GM12892 (cell line): ENCODE measurements at regions not wholly inside any gene's neighbourhood (a gene's known extent, or its start where the extent isn't known, plus 50 kb on each side); places are given as distances from the start of the nearest gene placed in this dataset.

ENCODE experiments used
- DNase-seq: peaks from one replicate; pipeline ENCODE4 v3.0.0; 2011; ENCODE audit not compliant: insufficient read length
- FAIRE-seq: peaks from 2 replicates; lab custom pipeline; 2011; peaks lifted over from hg19 to GRCh38; lab: Jason Lieb, UNC
- POLR2A ChIP-seq: IDR thresholded peaks from 2 replicates; pipeline ENCODE4 v1.6.1; 2011; ENCODE audit warnings: low read depth, low read length, control low read depth
- POLR2AphosphoS5 ChIP-seq: IDR thresholded peaks from 2 replicates; pipeline ENCODE4 v1.6.1; 2011; ENCODE audit warnings: low read depth, low read length, control low read depth
- TAF1 ChIP-seq: IDR thresholded peaks from 2 replicates; pipeline ENCODE4 v1.6.1; 2011; ENCODE audit warnings: low read depth, mild to moderate bottlenecking, control low read depth, low read length, borderline replicate concordance

DNA sequence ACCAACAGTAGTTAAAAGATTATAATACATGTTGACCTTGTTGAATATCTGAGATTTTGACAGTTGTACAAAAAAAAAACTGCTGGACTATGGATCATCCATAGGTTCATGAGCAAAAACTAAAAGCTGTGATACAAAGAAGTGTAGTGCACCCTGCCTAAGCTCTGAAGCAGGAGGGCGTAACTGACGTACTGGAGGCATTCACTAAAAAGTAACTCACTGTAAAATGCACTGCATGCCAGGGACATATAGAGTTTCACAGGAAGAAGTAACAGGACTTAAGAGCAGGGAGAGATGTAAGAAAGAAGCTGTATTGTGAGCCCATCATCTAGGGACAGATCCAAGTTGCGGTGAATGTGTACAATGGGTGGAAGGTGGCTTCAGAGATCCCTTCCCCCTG, 177.9 kb downstream of the IRS2 start:
- FAIRE-seq, result no peak
- DNase-seq, result no peak
- TF ChIP-seq POLR2AphosphoS5 (no peak), POLR2A (no peak), TAF1 (no peak)

DNA sequence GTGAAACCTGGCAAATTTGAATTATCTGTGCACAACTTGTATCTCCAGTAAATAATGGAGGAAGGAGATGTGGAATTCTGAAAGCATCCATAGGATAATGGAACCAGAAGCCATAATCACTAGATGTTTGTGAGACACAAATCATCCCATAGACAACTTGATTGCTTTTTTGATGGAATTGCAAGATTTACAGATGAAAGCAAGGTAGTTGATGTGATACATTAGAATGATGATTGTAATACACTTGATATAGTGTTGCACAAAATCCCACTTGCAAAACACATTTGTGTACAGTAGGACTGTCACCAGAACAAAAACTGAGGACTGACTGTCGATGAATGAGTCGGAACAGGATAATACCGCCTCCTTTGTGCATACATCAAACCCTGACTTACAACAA, 178.3 kb downstream of the IRS2 start:
- no peak for FAIRE-seq
- TF ChIP-seq POLR2AphosphoS5, result no peak
- no peak for DNase-seq

DNA sequence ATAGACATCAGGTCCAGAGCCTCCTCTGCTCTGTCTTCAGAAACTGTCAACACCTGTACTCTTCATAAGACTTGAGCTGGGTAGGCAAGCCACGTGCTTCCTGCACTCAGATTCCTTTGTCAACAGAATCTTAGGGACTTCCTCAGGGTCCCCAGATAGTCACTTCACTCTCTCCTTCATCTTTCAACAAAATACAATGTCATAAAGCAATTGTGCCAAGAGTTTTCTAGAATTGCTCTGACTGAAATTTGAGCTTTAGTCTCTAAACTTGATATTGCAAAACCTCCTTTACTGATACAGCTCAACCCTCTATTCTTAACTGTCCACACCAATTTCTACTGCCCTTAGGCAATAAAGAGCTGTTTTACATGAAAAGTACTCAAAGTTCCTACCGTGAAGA, 179.9 kb downstream of the IRS2 start:
- TF ChIP-seq POLR2A (no peak), POLR2AphosphoS5 (no peak), TAF1 (no peak)
- DNase-seq, result no peak
- FAIRE-seq, result no peak

DNA sequence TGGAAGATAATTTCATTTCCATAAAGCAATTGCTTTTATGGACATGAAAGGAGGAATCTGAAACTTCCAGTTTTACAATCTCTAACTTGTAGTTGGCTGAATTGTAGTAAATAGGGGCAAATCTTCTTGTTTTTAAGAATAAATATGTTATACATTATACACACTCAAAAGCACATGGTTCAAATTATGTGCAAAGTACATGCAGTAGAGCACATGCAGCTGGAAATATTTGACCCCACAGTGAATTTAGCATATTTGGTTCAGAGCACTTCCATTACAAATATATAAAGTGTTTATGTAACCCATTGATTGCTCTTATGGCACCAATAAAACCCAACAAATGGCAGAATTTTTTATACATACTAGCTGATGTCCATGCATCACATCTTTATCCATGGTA, 180.5 kb downstream of the IRS2 start:
- TF ChIP-seq POLR2A (no peak), TAF1 (no peak), POLR2AphosphoS5 (no peak)
- DNase-seq, result no peak
- FAIRE-seq, result no peak

DNA sequence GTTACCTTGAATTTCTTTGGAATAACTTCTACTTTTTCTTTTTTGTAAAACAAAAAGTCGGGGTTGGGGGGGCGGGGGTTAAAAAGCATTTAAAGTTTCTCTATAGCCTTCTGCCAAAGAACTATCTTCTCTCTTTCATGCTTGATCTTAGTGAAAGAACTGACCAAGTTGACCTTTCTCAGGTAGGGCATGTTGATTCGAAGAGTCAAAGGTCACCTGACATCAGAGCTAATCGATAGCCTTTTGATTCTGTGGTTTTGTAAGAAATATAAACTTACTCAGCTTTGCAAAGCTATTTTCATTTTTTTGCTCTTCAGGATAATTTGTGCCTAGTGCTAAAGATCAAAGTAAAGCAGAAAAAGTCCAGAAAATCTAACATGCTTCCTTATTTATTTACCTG, 181.5 kb downstream of the IRS2 start:
- TF ChIP-seq POLR2A (no peak), TAF1 (no peak), POLR2AphosphoS5 (no peak)
- FAIRE-seq (no peak), DNase-seq (no peak)

GRCh38 chr13:109602356-109602755, 184.0 kb downstream of the IRS2 start:
- FAIRE-seq (no peak), DNase-seq (no peak)
- no peak for TF ChIP-seq POLR2AphosphoS5

DNA sequence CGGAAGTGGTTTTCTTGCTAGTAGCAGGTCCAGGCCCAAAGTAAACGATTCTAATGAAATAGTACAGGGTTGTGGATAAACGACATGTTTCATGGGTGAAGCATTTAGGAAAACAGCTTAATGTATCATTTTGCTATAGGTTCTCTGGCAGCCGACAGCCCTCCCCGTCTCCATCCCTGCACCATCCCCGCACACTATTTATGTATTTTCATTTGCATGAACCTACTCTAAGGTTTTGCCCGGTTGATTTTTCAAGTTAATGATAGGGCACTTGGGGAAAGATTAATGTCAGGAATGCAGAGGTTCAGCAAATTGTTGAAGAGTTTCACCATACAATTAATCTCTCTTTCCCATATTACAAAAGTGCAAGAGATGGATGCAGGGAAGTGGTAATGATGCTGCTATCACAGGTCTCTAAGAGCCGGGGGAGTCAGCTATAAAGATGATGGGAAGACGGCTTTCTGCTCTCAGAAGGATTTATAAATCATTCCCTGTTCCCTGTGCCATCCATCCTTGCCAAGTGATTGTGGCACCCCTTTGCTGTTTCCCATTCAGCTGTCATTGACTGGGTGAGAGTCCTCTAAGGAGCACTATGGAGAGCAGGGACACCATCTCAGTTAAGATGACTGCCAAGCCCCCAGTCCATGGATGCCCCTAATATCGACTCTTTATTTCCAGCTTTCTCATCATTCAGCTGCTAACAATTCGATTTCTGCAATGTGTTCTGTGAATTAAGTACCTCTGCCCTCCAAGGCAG, 186.3 kb downstream of the IRS2 start:
- no peak for DNase-seq
- TF ChIP-seq POLR2A (no peak), TAF1 (no peak), POLR2AphosphoS5 (no peak)
- FAIRE-seq, result no peak

- no peak for FAIRE-seq
- TF ChIP-seq POLR2AphosphoS5, result no peak
- no peak for TF ChIP-seq POLR2A
- no peak for TF ChIP-seq TAF1
These were observed 190.9 kb downstream of the IRS2 start for GRCh38 chr13:109595471-109595870.

GRCh38 chr13:109593230-109593629, 193.2 kb downstream of the IRS2 start:
- FAIRE-seq (no peak), DNase-seq (no peak)
- TF ChIP-seq TAF1 (no peak), POLR2A (no peak), POLR2AphosphoS5 (no peak)

More at GRCh38 chr13:109595471-109595870, 190.9 kb downstream of the IRS2 start:
- DNase-seq, result no peak

GRCh38 chr13:109592770-109593169, 193.6 kb downstream of the IRS2 start:
- no peak for TF ChIP-seq POLR2A
- no peak for TF ChIP-seq POLR2AphosphoS5
- no peak for TF ChIP-seq TAF1
- FAIRE-seq (no peak), DNase-seq (no peak)

DNA sequence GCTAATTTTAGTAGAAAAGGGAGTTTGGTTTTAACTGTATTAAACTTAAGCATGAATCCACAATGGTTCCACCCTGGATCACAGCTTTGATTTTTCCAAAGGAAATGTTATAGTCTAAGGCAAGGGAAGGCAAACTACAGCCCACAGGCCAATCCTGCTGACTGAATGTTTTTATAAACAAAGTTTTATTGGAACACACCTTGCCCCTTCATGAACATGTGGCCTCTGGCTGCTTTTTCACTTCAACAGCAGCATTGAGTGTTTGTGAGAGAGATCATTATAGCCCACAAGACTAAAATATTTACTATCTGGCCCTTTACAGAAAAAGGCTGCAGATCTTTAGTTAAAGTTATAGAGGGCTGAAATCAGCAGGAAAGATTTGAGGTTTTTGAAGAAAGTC, 198.7 kb downstream of the IRS2 start:
- DNase-seq (no peak), FAIRE-seq (no peak)
- no peak for TF ChIP-seq TAF1
- TF ChIP-seq POLR2AphosphoS5, result no peak
- no peak for TF ChIP-seq POLR2A

DNA sequence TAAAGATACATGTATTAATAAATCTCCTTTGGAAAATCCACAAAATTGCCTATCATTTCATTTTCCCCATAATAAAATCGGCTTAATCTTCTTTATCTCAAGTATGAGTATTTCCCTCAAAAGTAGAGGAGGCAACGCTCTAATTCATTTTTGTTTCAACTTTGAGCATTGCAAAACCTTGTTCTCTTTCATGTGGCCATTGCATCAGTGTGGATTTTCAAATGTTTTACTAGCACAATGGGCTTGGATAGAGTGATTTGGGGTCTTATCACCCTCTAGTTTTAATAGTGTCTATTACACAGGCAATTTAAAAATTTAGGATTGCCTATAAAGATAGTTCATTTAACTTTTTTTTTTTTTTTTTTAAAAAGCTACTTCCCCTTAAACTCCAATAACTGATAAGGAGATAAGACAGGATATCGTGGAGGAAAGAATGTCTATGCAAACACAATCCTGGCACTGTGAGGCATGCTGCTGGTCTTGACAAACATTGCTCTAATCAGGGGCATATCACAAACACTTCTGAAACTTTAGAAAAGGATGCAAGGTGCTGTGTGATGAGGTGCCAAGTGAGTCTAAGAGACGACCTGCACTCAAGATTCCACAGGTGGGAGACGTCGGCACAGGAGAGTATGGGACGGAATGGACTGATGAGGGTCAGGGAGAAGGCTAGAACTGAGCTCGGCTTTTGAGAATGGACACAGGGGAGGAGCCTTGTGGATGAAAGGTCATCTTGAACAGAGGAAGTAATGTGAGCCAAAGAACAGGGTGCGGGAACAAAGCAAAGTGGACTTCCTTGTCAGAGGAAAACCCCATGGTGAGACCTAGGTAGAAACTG, 199.7 kb downstream of the IRS2 start:
- TF ChIP-seq POLR2AphosphoS5 (no peak), TAF1 (no peak), POLR2A (no peak)
- FAIRE-seq, result no peak

More for the DNA sequence above, 199.7 kb downstream of the IRS2 start:
- no peak for DNase-seq
